GM19438 (cell line): ENCODE measurements at regions not wholly inside any gene's neighbourhood (a gene's known extent, or its start where the extent isn't known, plus 50 kb on each side); places are given as distances from the start of the nearest gene placed in this dataset.

Source experiments
- ATAC-seq: cut with Tn5 transposase; IDR thresholded peaks from one replicate; pipeline ENCODE4 v1.9.1; 2021; ENCODE audit warnings: low read depth; ENCODE audit not compliant: unreplicated experiment

GRCh38 chr3:10583798-10584708 is 78.7 kb upstream of the ATP2B2 start:
- ATAC-seq, result no peak

- no peak for ATAC-seq
These were observed 80.6 kb upstream of the ATP2B2 start for GRCh38 chr3:10585945-10586344.

GRCh38 chr3:10594915-10595314 is 89.5 kb upstream of the ATP2B2 start:
- no peak for ATAC-seq

- no peak for ATAC-seq
These were observed 91.5 kb upstream of the ATP2B2 start for GRCh38 chr3:10596746-10597448.

DNA sequence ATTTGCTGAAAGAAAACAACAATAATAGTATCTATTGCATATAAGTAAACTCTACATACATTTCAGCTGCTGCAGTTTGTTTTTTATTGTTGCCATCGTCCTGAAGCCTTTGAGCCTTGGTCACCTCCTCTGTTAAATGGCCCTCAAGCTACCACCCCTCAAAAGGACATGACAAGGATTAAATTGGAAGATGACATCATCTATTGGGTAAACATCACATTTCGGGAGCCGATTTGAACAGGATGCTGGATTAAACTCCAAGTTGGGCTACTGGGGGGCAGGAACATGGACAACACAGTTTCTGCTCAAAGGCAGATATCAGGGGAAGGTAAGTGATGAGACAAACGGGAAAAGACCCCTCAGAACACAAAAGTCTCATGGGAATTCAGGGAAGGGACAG is 92.3 kb upstream of the ATP2B2 start:
- ATAC-seq, result no peak

GRCh38 chr3:10599017-10599416 is 93.6 kb upstream of the ATP2B2 start:
- no peak for ATAC-seq

DNA sequence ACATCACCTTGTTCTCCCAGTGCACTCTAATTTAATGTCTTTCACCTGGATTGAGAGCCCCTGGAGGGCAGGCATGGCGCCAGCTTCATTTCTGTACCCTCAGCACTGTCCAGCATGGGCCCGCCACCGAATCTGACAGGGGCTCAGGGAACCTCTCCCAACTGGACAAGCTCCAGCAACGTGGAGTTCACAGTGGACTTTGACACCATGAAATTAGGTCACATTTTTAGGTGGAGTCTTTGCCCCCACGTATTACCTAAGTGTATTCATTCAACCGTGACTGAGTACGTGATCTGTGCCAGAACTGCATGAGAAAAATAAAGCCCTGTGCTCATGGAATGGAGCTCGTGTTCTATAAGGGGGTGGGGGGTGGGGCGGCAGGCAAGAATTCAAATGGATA is 94.1 kb upstream of the ATP2B2 start:
- ATAC-seq, result no peak

- no peak for ATAC-seq
These were observed 94.9 kb upstream of the ATP2B2 start for GRCh38 chr3:10600296-10600714.

DNA sequence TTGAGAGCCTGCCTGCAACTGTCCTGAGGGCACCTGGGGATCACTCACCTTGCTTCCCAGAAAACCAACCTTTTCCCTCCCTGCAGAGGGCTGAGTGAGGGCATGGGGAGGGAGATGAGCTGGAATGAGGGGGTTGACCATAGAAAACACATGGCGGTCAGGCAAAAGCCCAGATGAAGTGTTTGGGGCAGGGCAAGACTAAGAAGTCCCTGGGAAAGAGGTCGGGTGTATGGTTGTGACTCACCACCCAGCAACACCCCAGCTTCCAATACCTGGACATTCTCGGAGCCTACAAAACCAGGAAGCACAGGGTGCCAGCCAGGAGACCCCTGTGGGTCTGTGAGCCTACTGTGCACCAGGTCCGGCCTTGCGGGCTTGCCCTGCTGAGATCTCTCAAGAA is 95.3 kb upstream of the ATP2B2 start:
- ATAC-seq, result no peak

DNA sequence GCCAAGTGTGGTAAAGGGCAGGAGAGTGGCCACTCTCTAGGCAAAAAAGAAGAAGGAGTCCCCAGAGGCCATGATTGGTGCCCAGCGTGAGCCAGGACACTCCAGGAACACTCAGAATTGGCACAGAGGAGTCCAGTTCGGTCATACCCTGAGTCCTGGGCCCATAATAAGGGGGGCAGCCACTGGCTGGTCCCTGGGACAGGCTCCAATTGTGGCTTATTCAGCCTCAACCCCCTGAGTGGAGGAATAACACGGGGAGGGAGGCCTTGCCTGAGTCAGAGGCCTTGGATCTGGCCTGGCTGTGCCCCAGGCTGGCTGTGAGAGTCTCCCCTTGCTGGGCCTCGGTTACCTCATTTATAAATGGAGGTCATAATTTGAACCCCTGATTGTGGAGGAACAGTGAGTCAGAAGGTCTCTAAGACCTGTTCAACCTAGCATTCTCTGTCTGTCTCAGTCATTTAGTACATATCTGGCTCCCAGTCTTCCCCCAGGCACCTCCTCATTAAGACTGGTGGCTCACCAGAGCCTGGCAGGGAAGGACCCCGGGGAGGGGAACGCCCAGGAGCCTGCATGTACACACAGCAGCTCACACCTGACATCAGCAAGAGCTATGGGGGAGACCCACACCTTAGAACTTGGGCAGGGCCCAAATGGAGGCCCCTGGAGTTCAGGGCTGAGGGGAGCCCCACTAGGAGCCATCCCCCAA is 95.9 kb upstream of the ATP2B2 start:
- ATAC-seq, result no peak

GRCh38 chr3:10601857-10602230 is 96.5 kb upstream of the ATP2B2 start:
- no peak for ATAC-seq

DNA sequence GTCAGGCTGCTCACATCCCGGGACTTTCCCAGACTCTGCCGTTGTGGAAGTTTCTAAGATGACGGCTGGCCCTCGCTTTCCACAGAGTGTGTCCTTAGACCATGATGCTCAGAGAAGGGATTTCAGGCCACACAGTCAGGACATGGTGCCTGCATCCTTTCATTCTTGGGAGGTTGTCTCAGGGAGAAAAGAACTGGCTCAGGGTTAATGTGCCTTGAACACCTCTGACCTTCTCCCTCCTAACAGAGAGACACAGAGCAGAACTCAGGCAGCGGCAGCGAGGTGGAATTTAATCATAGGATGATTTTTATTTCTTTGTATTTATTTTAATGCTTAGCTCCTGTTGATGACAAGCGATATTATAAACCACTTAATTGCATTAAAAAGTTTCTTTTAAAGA is 96.9 kb upstream of the ATP2B2 start:
- no peak for ATAC-seq

- no peak for ATAC-seq
These were observed 97.7 kb upstream of the ATP2B2 start for GRCh38 chr3:10602769-10603768.

DNA sequence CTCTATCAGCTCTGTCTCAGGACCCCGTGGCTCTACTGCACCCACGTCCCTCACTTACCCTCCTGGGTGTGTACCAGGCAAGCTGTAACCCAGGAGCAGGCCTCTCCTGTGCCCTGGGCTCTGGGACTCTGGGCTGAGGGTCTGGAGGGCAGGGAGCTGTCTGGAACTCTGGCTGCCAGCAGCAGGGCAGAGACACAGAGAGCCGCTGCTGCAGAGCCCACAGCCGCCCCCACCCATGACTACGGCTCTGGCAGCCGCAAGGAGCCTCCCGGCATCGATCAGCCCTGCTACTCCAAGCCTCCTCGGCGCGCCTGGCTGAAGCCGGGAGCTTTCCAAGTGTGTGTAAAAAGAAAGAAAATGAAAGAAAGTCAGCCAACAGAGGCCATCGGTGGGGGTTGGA is 103.7 kb upstream of the ATP2B2 start:
- no peak for ATAC-seq

DNA sequence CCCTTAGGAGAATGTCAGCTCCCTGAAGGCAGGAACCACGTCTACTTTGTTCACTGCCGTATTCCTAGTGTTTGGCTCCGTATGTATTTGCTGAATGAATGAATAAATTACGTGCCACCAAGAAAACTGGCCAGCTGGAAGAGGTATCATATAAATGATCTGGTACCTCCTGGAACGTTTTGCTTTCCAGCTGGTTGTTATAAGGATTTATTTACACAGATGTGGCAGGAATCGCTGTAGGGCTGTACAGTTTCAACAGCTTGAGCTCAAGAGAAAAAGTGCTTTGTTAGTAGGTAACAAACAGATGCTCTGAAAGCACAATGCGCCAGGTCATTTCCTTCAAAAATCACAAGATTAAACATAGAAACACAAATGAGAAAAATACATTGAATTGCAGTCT is 108.8 kb upstream of the ATP2B2 start:
- ATAC-seq, result no peak

DNA sequence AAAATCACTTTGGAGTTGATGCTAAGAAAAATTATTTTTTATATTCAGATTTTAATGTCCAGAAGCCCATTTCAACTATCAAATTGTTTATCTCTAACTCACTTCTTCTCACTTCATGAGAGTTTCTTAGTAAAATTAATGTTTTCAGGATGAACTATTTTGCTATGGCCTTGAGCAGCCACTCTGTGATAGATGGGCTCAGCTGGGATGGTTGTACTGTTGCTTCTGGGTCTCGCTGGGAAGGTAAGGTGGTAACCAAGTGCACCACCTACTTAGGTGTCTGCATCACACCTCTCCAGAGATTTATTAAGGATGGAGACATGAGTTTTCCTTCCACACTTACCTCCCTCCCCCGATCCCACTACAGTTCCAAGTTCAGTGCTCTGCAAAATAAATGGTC is 110.3 kb upstream of the ATP2B2 start:
- ATAC-seq, result no peak

DNA sequence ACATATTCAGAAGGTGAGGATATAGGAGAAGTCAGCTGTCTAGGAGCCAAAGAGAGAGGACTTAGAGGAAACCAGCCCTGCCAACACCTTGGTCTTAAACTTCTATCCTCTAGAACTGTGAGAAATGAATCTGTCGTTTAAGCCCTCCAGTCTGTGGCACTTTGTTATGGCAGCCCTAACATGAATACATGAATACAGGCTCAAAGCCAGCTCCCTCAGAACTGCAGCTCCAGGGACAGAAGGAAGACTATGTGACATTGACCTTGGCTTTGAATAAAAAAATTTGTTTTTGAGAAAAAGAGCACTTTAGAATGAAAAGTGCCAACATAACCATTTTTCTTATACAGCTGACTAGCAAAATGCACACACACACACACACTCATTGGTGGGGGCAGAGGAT is 110.9 kb upstream of the ATP2B2 start:
- no peak for ATAC-seq

DNA sequence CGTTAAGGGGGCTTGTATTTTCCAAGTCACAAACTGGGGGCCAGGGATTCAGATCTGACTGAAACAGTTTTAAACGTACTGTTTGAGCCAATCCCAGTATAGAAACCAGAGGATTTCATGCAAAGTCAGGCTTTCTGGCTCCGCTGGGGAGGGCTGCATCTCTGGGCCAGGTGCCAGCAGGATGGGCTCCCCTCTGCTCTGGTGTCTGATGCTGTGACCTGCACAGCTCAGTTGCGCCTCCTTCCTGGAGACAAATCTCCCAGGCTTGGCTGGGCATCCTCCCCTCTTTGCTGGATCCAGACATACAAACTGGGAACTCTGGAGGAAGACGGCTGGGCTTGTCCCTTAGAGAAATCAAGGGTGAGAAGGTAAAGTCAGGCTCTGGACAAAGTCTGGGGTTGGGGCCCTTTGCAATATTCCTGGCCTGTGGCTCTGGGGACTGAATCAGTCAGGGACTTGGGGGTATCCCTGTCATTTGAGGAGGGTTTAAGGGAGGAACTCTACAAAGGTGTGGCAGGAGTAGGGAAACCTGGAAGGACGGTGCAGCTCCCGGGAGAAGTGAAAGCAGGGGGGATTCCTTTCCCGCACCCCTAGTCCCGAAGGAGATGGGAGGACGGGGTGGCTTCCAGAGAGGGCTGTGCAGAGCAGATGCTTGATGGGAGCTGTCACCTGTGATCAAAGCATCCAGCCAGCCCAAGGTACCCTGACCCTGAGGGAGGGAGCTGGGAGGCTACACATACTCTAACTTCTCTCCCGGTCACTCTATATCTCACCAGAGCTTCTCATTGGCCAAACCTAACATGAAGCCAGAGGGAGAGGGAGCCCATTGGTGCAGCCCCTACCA is 114.8 kb upstream of the ATP2B2 start:
- ATAC-seq, result no peak

DNA sequence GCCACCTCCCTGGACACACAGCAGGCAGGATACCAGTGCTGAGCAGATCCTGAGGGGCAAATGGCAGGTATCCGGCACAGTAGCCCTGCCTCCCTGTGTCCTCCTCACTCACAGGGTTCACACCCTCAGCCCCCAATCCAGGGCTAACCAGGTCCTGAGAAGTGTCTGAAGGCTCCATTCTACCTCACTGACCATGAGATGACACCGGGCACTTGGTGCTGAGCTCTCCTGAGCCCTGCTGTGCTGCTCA is 115.4 kb upstream of the ATP2B2 start:
- no peak for ATAC-seq
